ENCODE measurements at regions not wholly inside any gene's neighbourhood (a gene's known extent, or its start where the extent isn't known, plus 50 kb on each side); places are given as distances from the start of the nearest gene placed in this dataset.

- ATAC-seq (no peak), DNase-seq (ENCODE audit: low spot score) (no peak)
Measured at GRCh38 chr13:107020393-107020792, 452.5 kb upstream of the ARGLU1 start.

GRCh38 chr13:107018285-107018684 lies 450.3 kb upstream of the ARGLU1 start:
- ATAC-seq = no peak
- no peak for DNase-seq (ENCODE audit: low spot score)

GRCh38 chr13:107006661-107007060 lies 438.7 kb upstream of the ARGLU1 start:
- no peak for ATAC-seq
- DNase-seq (ENCODE audit: low spot score) = no peak

GRCh38 chr13:107005577-107005976 lies 437.6 kb upstream of the ARGLU1 start:
- no peak for ATAC-seq
- no peak for DNase-seq (ENCODE audit: low spot score)

GRCh38 chr13:107003911-107004310 lies 436.0 kb upstream of the ARGLU1 start:
- ATAC-seq = no peak
- DNase-seq (ENCODE audit: low spot score) = no peak

GRCh38 chr13:106998664-106999063 lies 430.7 kb upstream of the ARGLU1 start:
- DNase-seq (ENCODE audit: low spot score) (no peak), ATAC-seq (no peak)

GRCh38 chr13:106997696-106998095 lies 429.8 kb upstream of the ARGLU1 start:
- DNase-seq (ENCODE audit: low spot score) (no peak), ATAC-seq (peak; percentile 23)

- ATAC-seq (peak; percentile 59), DNase-seq (ENCODE audit: low spot score) (no peak)
Measured at GRCh38 chr13:106996867-106997618, 429.1 kb upstream of the ARGLU1 start.

GRCh38 chr13:106990594-106990993 lies 422.7 kb upstream of the ARGLU1 start:
- ATAC-seq = no peak
- DNase-seq (ENCODE audit: low spot score) = no peak

- ATAC-seq = no peak
- no peak for DNase-seq (ENCODE audit: low spot score)
Measured at GRCh38 chr13:106989876-106990275, 421.9 kb upstream of the ARGLU1 start.

GRCh38 chr13:106987427-106987785 lies 419.5 kb upstream of the ARGLU1 start:
- ATAC-seq (peak; percentile 35), DNase-seq (ENCODE audit: low spot score) (no peak)

- ATAC-seq (peak; percentile 79), DNase-seq (ENCODE audit: low spot score) (peak; percentile 65)
Measured at GRCh38 chr13:106986687-106987426, 418.9 kb upstream of the ARGLU1 start.

- ATAC-seq (peak; percentile 89), DNase-seq (ENCODE audit: low spot score) (peak; percentile 69)
Measured at GRCh38 chr13:106986033-106986484, 418.1 kb upstream of the ARGLU1 start.

GRCh38 chr13:106985481-106985880 lies 417.5 kb upstream of the ARGLU1 start:
- ATAC-seq = no peak
- no peak for DNase-seq (ENCODE audit: low spot score)

GRCh38 chr13:106981051-106981450 lies 413.1 kb upstream of the ARGLU1 start:
- DNase-seq (ENCODE audit: low spot score) (no peak), ATAC-seq (no peak)

GRCh38 chr13:106967391-106967790 lies 399.5 kb upstream of the ARGLU1 start:
- no peak for ATAC-seq
- DNase-seq (ENCODE audit: low spot score) = no peak

GRCh38 chr13:106963151-106963550 lies 395.2 kb upstream of the ARGLU1 start:
- no peak for DNase-seq (ENCODE audit: low spot score)
- ATAC-seq = no peak

- no peak for DNase-seq (ENCODE audit: low spot score)
- ATAC-seq = no peak
Measured at GRCh38 chr13:106961651-106962050, 393.7 kb upstream of the ARGLU1 start.

- DNase-seq (ENCODE audit: low spot score) (no peak), ATAC-seq (no peak)
Measured at GRCh38 chr13:106961216-106961615, 393.3 kb upstream of the ARGLU1 start.

- DNase-seq (ENCODE audit: low spot score) (no peak), ATAC-seq (peak; percentile 90)
Measured at GRCh38 chr13:106958621-106959048, 390.7 kb upstream of the ARGLU1 start.

- ATAC-seq (no peak), DNase-seq (ENCODE audit: low spot score) (no peak)
Measured at GRCh38 chr13:106942563-106942962, 374.6 kb upstream of the ARGLU1 start.

GRCh38 chr13:106941779-106942178 lies 373.8 kb upstream of the ARGLU1 start:
- ATAC-seq (no peak), DNase-seq (ENCODE audit: low spot score) (no peak)

Measured in left lobe of liver (tissue), 2 donors.